ENCODE measurements at regions not wholly inside any gene's neighbourhood (a gene's known extent, or its start where the extent isn't known, plus 50 kb on each side); places are given as distances from the start of the nearest gene placed in this dataset.

GRCh38 chr7:67652937-67653336 lies 656.3 kb downstream of the TYW1 start:
- intact Hi-C loops (cut with DNase I) = no loop called here
- no peak for TF ChIP-seq POLR2AphosphoS5 (IDR thresholded peaks at IDR 0.05)
- no peak for TF ChIP-seq POLR2A (IDR thresholded peaks at IDR 0.05)
- Histone ChIP-seq H3K36me3 (no peaks in the 10 kb centered on the region), H3K9me3 (no peaks in the 10 kb centered on the region), H3K27ac (no peak overlapping the region), H3K27me3 (replicated peaks; ENCODE audit: insufficient read depth) (no peaks in the 10 kb centered on the region), H3K4me1 (replicated peaks) (no peaks in the 10 kb centered on the region), H3K4me3 (no peak overlapping the region)
- WGBS = 53% methylated on average over 2 of the region's 2 CpGs
- no peak for DNase-seq (ENCODE audit: low spot score)

GRCh38 chr7:67653856-67654454 lies 657.3 kb downstream of the TYW1 start:
- WGBS = 72% methylated on average over 3 of the region's 3 CpGs
- no peak overlapping the region for H3K4me3 ChIP-seq
- no peak for DNase-seq (ENCODE audit: low spot score)

GRCh38 chr7:67654642-67655041 lies 658.0 kb downstream of the TYW1 start:
- WGBS = 81% methylated on average over 1 of the region's 1 CpG
- Histone ChIP-seq H3K27ac (no peak overlapping the region), H3K4me1 (replicated peaks) (no peaks in the 10 kb centered on the region), H3K9me3 (no peaks in the 10 kb centered on the region), H3K27me3 (replicated peaks; ENCODE audit: insufficient read depth) (no peaks in the 10 kb centered on the region), H3K36me3 (no peaks in the 10 kb centered on the region), H3K4me3 (no peak overlapping the region)
- TF ChIP-seq POLR2AphosphoS5 (IDR thresholded peaks at IDR 0.05) = no peak
- TF ChIP-seq POLR2A (IDR thresholded peaks at IDR 0.05) = no peak
- TF ChIP-seq CTCF (IDR thresholded peaks at IDR 0.05) = no peak
- intact Hi-C loops (cut with DNase I) = no loop called here
- DNase-seq (ENCODE audit: low spot score) = no peak

More at GRCh38 chr7:67653856-67654454, 657.3 kb downstream of the TYW1 start:
- Histone ChIP-seq H3K27ac (no peak overlapping the region), H3K36me3 (no peaks in the 10 kb centered on the region), H3K27me3 (replicated peaks; ENCODE audit: insufficient read depth) (no peaks in the 10 kb centered on the region), H3K4me1 (replicated peaks) (no peaks in the 10 kb centered on the region), H3K9me3 (no peaks in the 10 kb centered on the region)
- TF ChIP-seq CTCF (IDR thresholded peaks at IDR 0.05) = no peak
- no peak for TF ChIP-seq POLR2A (IDR thresholded peaks at IDR 0.05)
- TF ChIP-seq POLR2AphosphoS5 (IDR thresholded peaks at IDR 0.05) = no peak
- intact Hi-C loops (cut with DNase I) = no loop called here

- no peaks in the 10 kb centered on the region for H3K36me3 ChIP-seq
- TF ChIP-seq CTCF (IDR thresholded peaks at IDR 0.05) = no peak
- TF ChIP-seq POLR2AphosphoS5 (IDR thresholded peaks at IDR 0.05) = no peak
- TF ChIP-seq POLR2A (IDR thresholded peaks at IDR 0.05) = no peak
- no peaks in the 10 kb centered on the region for H3K4me1 ChIP-seq (replicated peaks)
- DNase-seq (ENCODE audit: low spot score) = no peak
- H3K27ac ChIP-seq = no peak overlapping the region
- H3K9me3 ChIP-seq = no peaks in the 10 kb centered on the region
- no peaks in the 10 kb centered on the region for H3K27me3 ChIP-seq (replicated peaks; ENCODE audit: insufficient read depth)
- intact Hi-C loops (cut with DNase I) = no loop called here
- H3K4me3 ChIP-seq = no peak overlapping the region
These were observed 658.5 kb downstream of the TYW1 start for GRCh38 chr7:67655168-67655567.

- no peak overlapping the region for H3K27ac ChIP-seq
- TF ChIP-seq POLR2AphosphoS5 (IDR thresholded peaks at IDR 0.05) (no peak), POLR2A (IDR thresholded peaks at IDR 0.05) (no peak), CTCF (IDR thresholded peaks at IDR 0.05) (no peak)
- no peak overlapping the region for H3K4me3 ChIP-seq
- H3K27me3 ChIP-seq (replicated peaks; ENCODE audit: insufficient read depth) = no peaks in the 10 kb centered on the region
- no peaks in the 10 kb centered on the region for H3K4me1 ChIP-seq (replicated peaks)
- H3K36me3 ChIP-seq = no peaks in the 10 kb centered on the region
- H3K9me3 ChIP-seq = no peaks in the 10 kb centered on the region
- intact Hi-C loops (cut with DNase I) = no loop called here
- DNase-seq (ENCODE audit: low spot score) = no peak
These were observed 662.5 kb downstream of the TYW1 start for GRCh38 chr7:67659091-67659490.
